ENCODE measurements at regions not wholly inside any gene's neighbourhood (a gene's known extent, or its start where the extent isn't known, plus 50 kb on each side); places are given as distances from the start of the nearest gene placed in this dataset.

GRCh38 chr14:98293576-98293975 is 978.4 kb downstream of the BCL11B start:
- Histone ChIP-seq H4K20me1 (ENCODE audit: insufficient read depth) (no peaks in the 10 kb centered on the region), H3K9ac (no peak overlapping the region), H3K36me3 (replicated peaks in 1 of 2; ENCODE audit: control insufficient read depth in 1 of 2, insufficient read depth in 2 of 2, low read length in 1 of 2) (no peaks in the 10 kb centered on the region), H3F3A (replicated peaks; ENCODE audit: insufficient read depth) (no peaks in the 10 kb centered on the region), H3K27ac (ENCODE audit: low read depth in 2 of 2, low read length in 1 of 2) (no peak overlapping the region), H3K4me2 (no peak overlapping the region), H3K9me2 (no peaks in the 10 kb centered on the region), H3K79me2 (ENCODE audit: insufficient read depth) (no peaks in the 10 kb centered on the region), H3K4me1 (ENCODE audit: control insufficient read depth in 1 of 2, insufficient read depth in 2 of 2, low read depth in 1 of 2, low read length in 1 of 2) (no peaks in the 10 kb centered on the region), H3K27me3 (ENCODE audit: insufficient read depth) (no peaks in the 10 kb centered on the region), H3K4me3 (ENCODE audit: low read depth in 2 of 2, low read length in 1 of 2) (no peak overlapping the region), H2AFZ (ENCODE audit: low read depth) (no peak overlapping the region), H3K9me3 (no peaks in the 10 kb centered on the region)
- ChIA-PET CTCF (no interaction called here), POLR2A (no interaction called here)
- DNase-seq: no peak
- TF ChIP-seq EZH2phosphoT487 (IDR thresholded peaks at IDR 0.05; ENCODE audit: borderline replicate concordance, low read depth) (no peak), ELF1 (IDR thresholded peaks at IDR 0.05) (no peak), TEAD4 (IDR thresholded peaks at IDR 0.05; ENCODE audit: borderline replicate concordance, insufficient read depth) (no peak), RFX5 (IDR thresholded peaks at IDR 0.05; ENCODE audit: low read length) (no peak), REST (IDR thresholded peaks at IDR 0.05; ENCODE audit: low read depth, low read length) (no peak), TCF12 (IDR thresholded peaks at IDR 0.05) (no peak), MEF2A (IDR thresholded peaks at IDR 0.05; ENCODE audit: borderline replicate concordance, low read depth) (no peak), IRF3 (IDR thresholded peaks at IDR 0.05; ENCODE audit: low read depth, low read length) (no peak), SMC3 (IDR thresholded peaks at IDR 0.05; ENCODE audit: low read depth, low read length) (no peak), CTCF (IDR thresholded peaks at IDR 0.05) (no peak), USF2 (IDR thresholded peaks at IDR 0.05; ENCODE audit: borderline replicate concordance, low read depth, low read length) (no peak), TAF1 (IDR thresholded peaks at IDR 0.05; ENCODE audit: borderline replicate concordance, low read depth, low read length) (no peak), USF1 (IDR thresholded peaks at IDR 0.05; ENCODE audit: borderline replicate concordance, low read depth) (no peak), EP300 (IDR thresholded peaks at IDR 0.05; ENCODE audit: borderline replicate concordance in 1 of 2, low read depth in 1 of 2, low read length in 1 of 2) (no peak)
- 11% methylated on average over 5 of the region's 5 CpGs for WGBS (ENCODE audit: low lambda C conversion rate)

Measured in SK-N-SH (cell line).